Stimulated activated CD4-positive, alpha-beta T cell treated with anti-CD3 and anti-CD28 coated beads, Interleukin-4, amount 100 ng/mL, for 48 hours (primary cell): ENCODE measurements at regions not wholly inside any gene's neighbourhood (a gene's known extent, or its start where the extent isn't known, plus 50 kb on each side); places are given as distances from the start of the nearest gene placed in this dataset.

Source experiments
- DNase-seq, 2 donors: peaks; one replicate each; pipeline ENCODE4 v3.0.0-alpha.2; 2020; ENCODE audit warnings: low read depth in 2 of 2

- DNase-seq, result no peak
Observed at GRCh38 chr11:92702037-92702804, 267.2 kb upstream of the MTNR1B start.

DNA sequence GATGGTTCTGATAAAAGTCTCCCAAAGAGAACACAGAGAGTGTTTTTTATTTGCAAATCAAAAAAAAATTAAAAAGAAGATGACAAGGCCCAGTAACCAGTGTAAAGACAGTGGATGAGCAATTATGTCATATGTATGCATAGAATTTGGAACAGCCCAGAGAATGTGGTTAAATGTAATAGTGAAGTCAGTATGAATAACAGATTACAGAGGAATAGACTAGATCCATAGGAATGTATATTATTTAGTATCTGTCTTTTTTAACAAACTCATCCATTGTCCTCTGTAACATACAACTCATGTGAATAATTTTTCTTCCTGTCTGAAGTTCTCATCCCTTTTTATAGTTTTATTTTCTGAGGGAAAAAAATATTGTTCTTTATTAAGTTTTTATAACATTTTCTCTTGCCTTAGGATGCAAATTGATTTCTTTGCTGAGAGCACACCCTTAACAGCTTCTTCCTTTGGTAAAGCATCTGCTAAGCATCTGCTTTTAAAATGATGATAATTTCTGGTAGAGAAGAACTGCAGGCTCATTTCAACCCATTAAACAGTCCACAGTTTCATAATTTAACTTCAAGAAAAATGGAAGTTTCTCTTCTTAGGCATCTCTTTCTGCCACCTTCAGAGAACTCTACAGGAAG is 266.5 kb upstream of the MTNR1B start:
- no peak for DNase-seq

- DNase-seq, result no peak
Observed at GRCh38 chr11:92703449-92703830, 266.0 kb upstream of the MTNR1B start.

DNA sequence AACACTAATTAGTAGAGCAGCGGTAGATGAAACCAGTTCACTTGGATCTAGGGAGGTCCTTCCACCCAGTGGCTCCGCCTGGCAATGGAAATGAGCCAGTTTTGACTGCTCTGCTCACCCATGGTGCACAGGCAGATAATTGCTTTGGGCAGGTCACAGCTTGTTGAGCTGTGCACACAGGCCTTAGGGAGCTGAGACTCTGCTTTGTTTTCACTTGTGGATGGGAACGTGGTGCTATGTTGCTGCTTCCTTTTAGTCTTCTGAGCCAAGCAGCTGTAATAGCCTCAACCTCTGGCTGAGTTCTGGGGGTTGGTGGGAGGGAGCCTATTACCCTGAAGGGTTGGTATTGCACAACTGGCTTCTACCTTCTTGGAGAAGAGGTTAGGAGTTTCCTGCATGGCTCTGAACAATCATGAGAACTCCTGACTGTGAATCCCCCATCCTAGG is 262.3 kb upstream of the MTNR1B start:
- no peak for DNase-seq

DNA sequence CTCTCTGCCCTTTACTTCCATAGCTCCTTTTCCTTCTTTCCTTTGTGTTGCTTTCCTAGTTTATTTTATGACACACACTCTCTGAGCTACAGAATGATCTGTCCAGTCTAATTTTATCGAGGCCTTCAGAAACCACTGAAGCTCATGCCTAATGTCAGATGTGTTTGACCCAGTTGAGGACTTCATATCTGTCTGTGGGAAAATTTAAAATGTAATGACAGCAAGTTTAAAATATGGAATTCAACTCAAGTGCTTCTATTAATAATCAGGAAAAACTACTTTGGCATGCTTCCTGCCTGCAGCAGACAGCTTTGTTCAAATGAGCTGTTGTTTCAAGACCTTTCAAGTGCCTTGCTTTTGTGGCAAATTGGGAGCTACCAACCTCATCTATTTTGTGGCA is 261.8 kb upstream of the MTNR1B start:
- no peak for DNase-seq

- DNase-seq, result no peak
Observed at GRCh38 chr11:92709329-92709728, 260.1 kb upstream of the MTNR1B start.

GRCh38 chr11:92711926-92712325 is 257.5 kb upstream of the MTNR1B start:
- no peak for DNase-seq

DNA sequence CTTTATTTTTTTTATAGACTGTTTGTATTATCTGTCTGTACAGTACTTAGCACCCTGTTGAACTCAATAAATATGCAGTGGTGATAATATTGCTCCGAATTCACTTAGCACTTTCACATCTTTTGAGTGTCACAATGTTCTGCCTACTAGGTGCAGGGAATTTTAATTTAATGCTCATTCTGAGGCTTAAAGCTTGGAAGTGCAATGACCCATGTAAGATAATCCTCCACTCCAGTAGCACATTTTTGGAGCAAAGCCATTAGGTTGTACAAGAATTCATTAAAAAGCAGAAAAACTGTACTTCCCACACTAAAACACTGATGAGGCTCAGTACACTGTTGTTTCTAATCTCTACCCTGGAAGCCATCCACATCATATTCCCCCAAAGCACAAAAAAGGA is 255.3 kb upstream of the MTNR1B start:
- DNase-seq, result no peak

DNA sequence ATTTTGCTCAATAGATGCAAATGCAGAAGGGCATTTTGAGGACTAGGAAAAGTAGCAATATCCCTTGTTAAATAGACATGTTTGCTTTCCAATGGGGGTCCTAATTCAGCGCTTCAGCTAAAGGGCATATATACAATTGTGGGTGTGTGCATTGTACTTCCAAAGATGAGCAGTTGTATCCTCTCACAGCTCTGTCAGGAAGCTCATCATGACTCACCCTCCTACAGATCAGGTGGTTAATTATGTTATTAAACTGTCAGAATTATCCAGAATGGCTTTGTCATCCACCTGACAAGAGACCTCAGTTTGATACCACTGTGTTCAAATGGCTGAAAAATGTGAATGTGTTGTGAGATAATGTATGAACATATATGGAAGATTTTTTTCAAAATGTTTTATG is 252.2 kb upstream of the MTNR1B start:
- DNase-seq, result no peak

DNA sequence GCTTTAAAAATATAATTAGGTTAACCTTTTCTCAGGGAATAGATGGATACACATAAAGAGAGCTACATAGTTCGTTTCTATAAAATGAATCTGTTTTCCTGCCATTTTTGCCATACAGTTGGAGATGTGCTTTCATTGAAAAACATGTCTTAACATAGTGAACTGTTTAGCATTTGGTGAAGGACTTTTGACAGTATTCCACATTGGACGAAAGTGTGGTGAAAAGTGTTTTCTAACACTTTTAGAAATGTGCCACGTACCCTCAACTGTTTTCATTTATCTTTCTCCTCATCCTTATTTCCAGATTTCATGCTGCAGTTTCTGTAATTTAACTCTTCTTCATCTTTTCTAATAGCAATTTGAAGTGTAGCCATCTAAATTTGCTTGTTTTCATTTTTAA is 249.1 kb upstream of the MTNR1B start:
- no peak for DNase-seq

GRCh38 chr11:92725352-92725751 is 244.1 kb upstream of the MTNR1B start:
- DNase-seq, result no peak

- no peak for DNase-seq
Observed at GRCh38 chr11:92727123-92727522, 242.3 kb upstream of the MTNR1B start.

- DNase-seq, result no peak
Observed at GRCh38 chr11:92727769-92728168, 241.7 kb upstream of the MTNR1B start.

- no peak for DNase-seq
Observed at GRCh38 chr11:92728628-92729027, 240.8 kb upstream of the MTNR1B start.

GRCh38 chr11:92735039-92735438 is 234.4 kb upstream of the MTNR1B start:
- DNase-seq, result no peak

DNA sequence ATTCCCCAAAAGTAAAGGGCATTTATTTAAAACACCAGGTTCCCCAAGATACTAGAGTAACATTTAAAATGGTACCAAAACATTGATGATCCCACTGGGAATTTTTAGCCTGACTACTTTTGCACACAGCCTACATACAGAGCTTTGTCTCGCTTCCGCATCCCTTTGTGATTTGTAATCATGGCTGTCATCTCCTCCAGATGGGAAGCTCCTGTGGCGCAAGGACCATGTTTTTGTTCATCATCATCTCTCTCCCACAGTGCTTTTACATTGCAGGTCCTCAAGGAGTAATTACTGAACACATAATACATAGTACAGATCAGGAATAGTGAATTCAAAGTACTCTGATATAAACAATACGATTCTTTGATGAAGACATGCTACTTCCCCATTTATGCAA is 231.2 kb upstream of the MTNR1B start:
- no peak for DNase-seq

DNA sequence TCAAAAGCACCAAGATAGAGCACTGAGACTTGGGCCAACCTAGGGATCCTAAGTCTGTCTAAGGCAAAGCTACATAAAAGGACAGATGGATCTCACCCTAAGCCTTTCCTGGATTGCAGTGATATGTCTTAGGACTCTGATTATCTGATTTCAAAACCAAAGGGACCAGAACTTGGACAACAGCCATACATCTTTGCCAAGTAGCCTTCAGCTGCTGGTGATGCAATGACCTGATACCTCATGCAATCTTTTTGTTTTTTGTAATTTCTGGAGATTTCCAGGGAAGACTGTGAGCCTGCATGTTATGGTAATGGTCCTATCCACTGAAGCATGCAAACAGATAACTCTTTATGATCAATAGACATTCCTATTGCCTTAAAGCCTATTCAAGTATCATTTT is 230.4 kb upstream of the MTNR1B start:
- no peak for DNase-seq

- DNase-seq, result no peak
Observed at GRCh38 chr11:92739491-92739890, 230.0 kb upstream of the MTNR1B start.

GRCh38 chr11:92740276-92740675 is 229.2 kb upstream of the MTNR1B start:
- DNase-seq, result no peak

DNA sequence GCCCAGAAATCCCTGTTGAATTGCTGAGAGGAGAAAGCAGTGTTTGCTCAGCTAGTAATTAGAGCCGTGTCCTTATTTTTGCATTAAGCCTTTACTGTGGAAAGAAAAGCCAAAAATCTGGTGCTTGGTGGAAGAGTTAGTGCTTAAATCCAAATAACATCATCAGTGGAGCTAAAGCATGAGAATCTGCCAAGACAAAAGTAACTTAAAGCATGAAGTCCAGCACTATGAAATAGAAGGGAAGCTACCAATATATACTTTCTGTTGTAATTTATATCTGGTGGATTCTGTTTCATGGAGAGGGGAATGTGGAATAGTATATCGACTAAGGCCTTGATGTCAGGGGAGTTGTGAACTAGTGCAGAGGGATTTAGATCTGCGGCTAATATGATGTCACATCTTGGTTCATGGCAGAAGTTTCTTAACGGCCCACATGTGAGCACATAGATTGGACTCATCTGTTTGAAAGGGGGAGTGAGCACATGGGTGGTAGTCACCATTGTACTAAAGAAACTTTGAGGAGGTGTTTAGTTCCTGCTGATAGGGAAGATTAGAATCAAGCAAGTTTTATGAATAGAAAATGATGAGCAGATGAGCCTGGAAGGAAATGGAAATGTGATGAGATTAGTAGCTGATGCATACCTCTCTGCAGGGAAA is 224.4 kb upstream of the MTNR1B start:
- no peak for DNase-seq

- no peak for DNase-seq
Observed at GRCh38 chr11:92750794-92751193, 218.7 kb upstream of the MTNR1B start.

- DNase-seq, result no peak
Observed at GRCh38 chr11:92751594-92751993, 217.9 kb upstream of the MTNR1B start.

- DNase-seq, result no peak
Observed at GRCh38 chr11:92752122-92752521, 217.3 kb upstream of the MTNR1B start.
